HCT116 (cell line): ENCODE measurements at regions not wholly inside any gene's neighbourhood (a gene's known extent, or its start where the extent isn't known, plus 50 kb on each side); places are given as distances from the start of the nearest gene placed in this dataset.

ENCODE experiments used
- CEBPB ChIP-seq: IDR thresholded peaks from 2 replicates; pipeline ENCODE4 v1.6.1; 2012; ENCODE audit warnings: low read depth
- EGR1 ChIP-seq: IDR thresholded peaks from 2 replicates; pipeline ENCODE4 v1.6.1; 2012; ENCODE audit warnings: low read depth
- EZH2 ChIP-seq: fragments of 200-600 bp; sonication (generic); IDR thresholded peaks from 2 replicates; pipeline ENCODE4 v1.6.1; 2017; ENCODE audit warnings: antibody characterized with exemption, mixed run types
- JUND ChIP-seq: IDR thresholded peaks from 2 replicates; pipeline ENCODE4 v1.6.1; 2012
- POLR2A ChIP-seq: IDR thresholded peaks from 2 replicates; pipeline ENCODE4 v1.7.0; 2011; ENCODE audit warnings: borderline replicate concordance; ENCODE audit not compliant: insufficient read depth, insufficient read length; ENCODE audit errors: extremely low read depth
- POLR2AphosphoS5 ChIP-seq: IDR thresholded peaks from 2 replicates; pipeline ENCODE4 v1.6.1; 2011; ENCODE audit warnings: mild to moderate bottlenecking, low read depth, low read length, moderate library complexity
- RAD21 ChIP-seq: IDR thresholded peaks from 2 replicates; pipeline ENCODE4 v1.6.1; 2012; ENCODE audit warnings: low read depth, mild to moderate bottlenecking
- SRF ChIP-seq: IDR thresholded peaks from 2 replicates; pipeline ENCODE4 v1.6.1; 2012; ENCODE audit warnings: low read depth
- YY1 ChIP-seq: IDR thresholded peaks from 2 replicates; pipeline ENCODE4 v1.6.1; 2011; ENCODE audit warnings: low read length, low read depth, moderate library complexity, mild to moderate bottlenecking; ENCODE audit not compliant: insufficient replicate concordance; ENCODE audit errors: extremely low read depth
- TF ChIP-seq, protein P1 (sequence below), 3 experiments: fragments of 200-600 bp in 1 of 3; sonication (generic) in 1 of 3; IDR thresholded peaks in 2 of 3; conservative IDR thresholded peaks in 1 of 3; 2 replicates each; pipeline ENCODE4 v1.5.1; 2012 to 2017; ENCODE audit warnings: low read depth in 2 of 3, low read length in 2 of 3, antibody characterized with exemption in 1 of 3, borderline replicate concordance in 1 of 3, control low read depth in 1 of 3, mild to moderate bottlenecking in 1 of 3, mixed read lengths in 1 of 3, mixed run types in 1 of 3, moderate library complexity in 1 of 3; ENCODE audit not compliant: insufficient read depth in 1 of 3
- TF ChIP-seq, protein P2 (sequence below): IDR thresholded peaks from 2 replicates; pipeline ENCODE4 v1.6.1; 2012
- TF ChIP-seq, protein P3 (sequence below): IDR thresholded peaks from 2 replicates; pipeline ENCODE4 v1.6.1; 2011; ENCODE audit warnings: mild to moderate bottlenecking, low read length, moderate library complexity; ENCODE audit not compliant: insufficient replicate concordance; ENCODE audit errors: extremely low read depth

DNA sequence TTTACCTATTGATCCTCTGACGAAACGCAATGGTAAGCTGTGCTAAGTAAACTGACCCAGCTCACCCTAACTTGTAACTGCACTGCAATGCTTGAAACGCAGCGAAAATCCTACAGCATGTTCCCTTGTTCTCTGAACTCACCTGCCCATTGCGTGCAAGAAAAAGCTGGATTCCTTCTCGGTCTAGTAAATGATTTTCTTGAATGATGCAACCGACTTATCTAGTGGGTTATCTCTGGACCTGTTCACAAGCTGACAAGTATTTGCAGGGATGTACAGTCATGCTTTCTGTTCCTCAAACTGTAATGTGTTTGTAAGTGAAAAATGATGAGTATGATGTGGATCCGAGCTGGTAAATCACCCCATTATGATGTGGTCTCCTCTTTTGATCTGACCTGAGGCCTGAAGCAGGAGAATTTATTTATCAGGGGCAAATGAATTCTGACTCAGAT is 140.1 kb downstream of the BTC start:
- TF ChIP-seq EZH2, result no peak
- TF ChIP-seq POLR2AphosphoS5, result peak; percentile 74
- TF ChIP-seq, protein P1, sequence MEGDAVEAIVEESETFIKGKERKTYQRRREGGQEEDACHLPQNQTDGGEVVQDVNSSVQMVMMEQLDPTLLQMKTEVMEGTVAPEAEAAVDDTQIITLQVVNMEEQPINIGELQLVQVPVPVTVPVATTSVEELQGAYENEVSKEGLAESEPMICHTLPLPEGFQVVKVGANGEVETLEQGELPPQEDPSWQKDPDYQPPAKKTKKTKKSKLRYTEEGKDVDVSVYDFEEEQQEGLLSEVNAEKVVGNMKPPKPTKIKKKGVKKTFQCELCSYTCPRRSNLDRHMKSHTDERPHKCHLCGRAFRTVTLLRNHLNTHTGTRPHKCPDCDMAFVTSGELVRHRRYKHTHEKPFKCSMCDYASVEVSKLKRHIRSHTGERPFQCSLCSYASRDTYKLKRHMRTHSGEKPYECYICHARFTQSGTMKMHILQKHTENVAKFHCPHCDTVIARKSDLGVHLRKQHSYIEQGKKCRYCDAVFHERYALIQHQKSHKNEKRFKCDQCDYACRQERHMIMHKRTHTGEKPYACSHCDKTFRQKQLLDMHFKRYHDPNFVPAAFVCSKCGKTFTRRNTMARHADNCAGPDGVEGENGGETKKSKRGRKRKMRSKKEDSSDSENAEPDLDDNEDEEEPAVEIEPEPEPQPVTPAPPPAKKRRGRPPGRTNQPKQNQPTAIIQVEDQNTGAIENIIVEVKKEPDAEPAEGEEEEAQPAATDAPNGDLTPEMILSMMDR (IDR thresholded peaks at IDR 0.05 in 2 of 3, conservative IDR thresholded peaks at IDR 0.05 in 1 of 3; ENCODE audit: borderline replicate concordance in 1 of 3, insufficient read depth in 1 of 3, low read depth in 2 of 3, low read length in 2 of 3), result no peak
- no peak for TF ChIP-seq YY1
- TF ChIP-seq RAD21, result no peak
- TF ChIP-seq SRF, result no peak
- TF ChIP-seq, protein P2, sequence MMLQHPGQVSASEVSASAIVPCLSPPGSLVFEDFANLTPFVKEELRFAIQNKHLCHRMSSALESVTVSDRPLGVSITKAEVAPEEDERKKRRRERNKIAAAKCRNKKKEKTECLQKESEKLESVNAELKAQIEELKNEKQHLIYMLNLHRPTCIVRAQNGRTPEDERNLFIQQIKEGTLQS, result no peak
- TF ChIP-seq EGR1, result no peak
- TF ChIP-seq POLR2A, result peak; percentile 10
- TF ChIP-seq CEBPB, result no peak
- TF ChIP-seq, protein P3, sequence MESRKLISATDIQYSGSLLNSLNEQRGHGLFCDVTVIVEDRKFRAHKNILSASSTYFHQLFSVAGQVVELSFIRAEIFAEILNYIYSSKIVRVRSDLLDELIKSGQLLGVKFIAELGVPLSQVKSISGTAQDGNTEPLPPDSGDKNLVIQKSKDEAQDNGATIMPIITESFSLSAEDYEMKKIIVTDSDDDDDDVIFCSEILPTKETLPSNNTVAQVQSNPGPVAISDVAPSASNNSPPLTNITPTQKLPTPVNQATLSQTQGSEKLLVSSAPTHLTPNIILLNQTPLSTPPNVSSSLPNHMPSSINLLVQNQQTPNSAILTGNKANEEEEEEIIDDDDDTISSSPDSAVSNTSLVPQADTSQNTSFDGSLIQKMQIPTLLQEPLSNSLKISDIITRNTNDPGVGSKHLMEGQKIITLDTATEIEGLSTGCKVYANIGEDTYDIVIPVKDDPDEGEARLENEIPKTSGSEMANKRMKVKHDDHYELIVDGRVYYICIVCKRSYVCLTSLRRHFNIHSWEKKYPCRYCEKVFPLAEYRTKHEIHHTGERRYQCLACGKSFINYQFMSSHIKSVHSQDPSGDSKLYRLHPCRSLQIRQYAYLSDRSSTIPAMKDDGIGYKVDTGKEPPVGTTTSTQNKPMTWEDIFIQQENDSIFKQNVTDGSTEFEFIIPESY, result no peak
- TF ChIP-seq JUND, result no peak
